ENCODE measurements at regions not wholly inside any gene's neighbourhood (a gene's known extent, or its start where the extent isn't known, plus 50 kb on each side); places are given as distances from the start of the nearest gene placed in this dataset.

DNA sequence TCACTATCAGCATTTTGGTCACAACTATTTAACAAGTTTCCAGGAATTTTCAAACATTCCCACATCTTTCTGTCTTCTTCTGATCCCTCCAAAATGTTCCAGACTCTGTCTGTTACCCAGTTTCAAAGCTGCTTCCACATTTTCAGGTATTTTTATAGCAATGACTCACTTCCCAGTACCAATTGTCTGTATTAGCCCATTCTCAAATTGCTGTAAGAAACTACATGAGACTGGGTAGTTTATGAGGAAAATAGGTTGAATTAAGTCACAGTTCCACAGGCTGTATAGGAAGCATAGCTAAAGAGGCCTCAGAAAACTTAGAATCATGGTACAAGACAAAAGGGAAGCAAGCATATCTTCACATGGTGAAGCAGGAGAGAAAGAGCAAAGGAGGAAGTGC lies 475.0 kb upstream of the PCDH7 start:
- TF ChIP-seq, protein P1, sequence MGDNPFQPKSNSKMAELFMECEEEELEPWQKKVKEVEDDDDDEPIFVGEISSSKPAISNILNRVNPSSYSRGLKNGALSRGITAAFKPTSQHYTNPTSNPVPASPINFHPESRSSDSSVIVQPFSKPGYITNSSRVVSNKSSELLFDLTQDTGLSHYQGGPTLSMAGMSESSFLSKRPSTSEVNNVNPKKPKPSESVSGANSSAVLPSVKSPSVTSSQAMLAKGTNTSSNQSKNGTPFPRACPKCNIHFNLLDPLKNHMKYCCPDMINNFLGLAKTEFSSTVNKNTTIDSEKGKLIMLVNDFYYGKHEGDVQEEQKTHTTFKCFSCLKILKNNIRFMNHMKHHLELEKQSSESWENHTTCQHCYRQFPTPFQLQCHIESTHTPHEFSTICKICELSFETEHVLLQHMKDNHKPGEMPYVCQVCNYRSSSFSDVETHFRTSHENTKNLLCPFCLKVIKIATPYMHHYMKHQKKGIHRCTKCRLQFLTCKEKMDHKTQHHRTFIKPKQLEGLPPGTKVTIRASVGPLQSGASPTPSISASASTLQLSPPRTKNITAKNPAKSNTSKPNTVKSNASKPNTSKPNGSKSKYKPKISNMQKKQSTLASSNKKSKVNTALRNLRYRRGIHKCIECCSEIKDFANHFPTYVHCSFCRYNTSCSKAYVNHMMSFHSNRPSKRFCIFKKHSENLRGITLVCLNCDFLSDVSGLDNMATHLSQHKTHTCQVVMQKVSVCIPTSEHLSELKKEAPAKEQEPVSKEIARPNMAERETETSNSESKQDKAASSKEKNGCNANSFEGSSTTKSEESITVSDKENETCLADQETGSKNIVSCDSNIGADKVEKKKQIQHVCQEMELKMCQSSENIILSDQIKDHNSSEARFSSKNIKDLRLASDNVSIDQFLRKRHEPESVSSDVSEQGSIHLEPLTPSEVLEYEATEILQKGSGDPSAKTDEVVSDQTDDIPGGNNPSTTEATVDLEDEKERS (tag by site-specific recombination; IDR thresholded peaks at IDR 0.05), result no peak
- TF ChIP-seq SCRT1 (tag by site-specific recombination; IDR thresholded peaks at IDR 0.05; ENCODE audit: borderline replicate concordance) (no peak), ZNF16 (tag by site-specific recombination; IDR thresholded peaks at IDR 0.05; ENCODE audit: low read depth) (no peak), BCL11A (tag by site-specific recombination; IDR thresholded peaks at IDR 0.05; ENCODE audit: low read depth) (no peak), KLF1 (tag by site-specific recombination; IDR thresholded peaks at IDR 0.05) (no peak)
- TF ChIP-seq, protein P2, sequence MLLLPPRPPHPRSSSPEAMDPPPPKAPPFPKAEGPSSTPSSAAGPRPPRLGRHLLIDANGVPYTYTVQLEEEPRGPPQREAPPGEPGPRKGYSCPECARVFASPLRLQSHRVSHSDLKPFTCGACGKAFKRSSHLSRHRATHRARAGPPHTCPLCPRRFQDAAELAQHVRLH (tag by site-specific recombination; IDR thresholded peaks at IDR 0.05), result no peak
- TF ChIP-seq, protein P3, sequence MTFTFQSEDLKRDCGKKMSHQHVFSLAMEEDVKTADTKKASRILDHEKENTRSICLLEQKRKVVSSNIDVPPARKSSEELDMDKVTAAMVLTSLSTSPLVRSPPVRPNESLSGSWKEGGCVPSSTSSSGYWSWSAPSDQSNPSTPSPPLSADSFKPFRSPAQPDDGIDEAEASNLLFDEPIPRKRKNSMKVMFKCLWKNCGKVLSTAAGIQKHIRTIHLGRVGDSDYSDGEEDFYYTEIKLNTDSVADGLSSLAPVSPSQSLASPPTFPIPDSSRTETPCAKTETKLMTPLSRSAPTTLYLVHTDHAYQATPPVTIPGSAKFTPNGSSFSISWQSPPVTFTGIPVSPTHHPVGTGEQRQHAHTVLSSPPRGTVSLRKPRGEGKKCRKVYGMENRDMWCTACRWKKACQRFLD (tag by site-specific recombination; IDR thresholded peaks at IDR 0.05), result no peak
- Histone ChIP-seq H3K27ac (ENCODE audit: extremely low read depth, low read depth, low read length) (no peak overlapping the region), H3K4me3 (ENCODE audit: low read depth, low read length) (no peak overlapping the region), H3K4me1 (ENCODE audit: control insufficient read depth, insufficient read depth, low read length) (no peaks in the 10 kb centered on the region), H3K36me3 (ENCODE audit: control insufficient read depth in 2 of 2, insufficient read depth in 1 of 2, low read length in 2 of 2) (no peaks in the 10 kb centered on the region), H3K9me3 (ENCODE audit: control insufficient read depth, insufficient read depth, low read depth, low read length) (no peaks in the 10 kb centered on the region)
- CTCF ChIA-PET, result no interaction called here
- POLR2A ChIA-PET, result no interaction called here

DNA sequence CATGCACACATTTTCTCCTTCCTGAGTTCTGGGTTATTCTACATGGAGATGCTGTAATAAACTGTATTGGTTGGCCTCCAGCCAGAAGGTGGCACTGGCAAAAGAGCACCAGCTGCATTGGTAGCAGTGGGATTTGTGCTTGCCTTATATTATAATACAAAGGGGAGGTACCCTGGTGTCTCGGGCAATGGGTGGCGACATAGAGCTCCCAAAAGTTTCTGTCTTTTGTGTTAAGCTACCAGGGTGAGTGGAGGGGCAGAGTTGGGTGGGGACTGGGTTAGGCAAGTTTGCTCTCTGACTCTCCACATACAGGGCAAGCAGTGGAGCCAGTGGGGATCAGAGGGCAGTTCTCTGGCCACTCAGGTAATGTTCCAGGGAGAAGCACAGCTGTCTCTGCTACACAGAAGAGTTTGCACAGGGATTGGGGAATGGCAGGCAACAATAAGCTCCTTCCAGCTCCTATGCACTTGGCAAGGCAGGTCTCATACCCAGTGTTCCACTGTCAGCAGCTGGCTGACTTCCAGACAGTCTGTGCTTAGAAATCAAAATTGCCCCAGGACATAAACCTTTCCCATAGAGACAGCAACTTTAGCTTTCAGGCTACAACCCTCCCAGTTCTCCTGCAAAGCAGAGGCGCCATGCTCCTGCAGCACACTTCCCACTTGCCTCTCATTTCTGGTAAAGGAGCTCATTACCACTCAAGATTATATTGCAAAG lies 463.9 kb upstream of the PCDH7 start:
- Histone ChIP-seq H3K4me1 (ENCODE audit: control insufficient read depth, insufficient read depth, low read length) (no peaks in the 10 kb centered on the region), H3K4me3 (ENCODE audit: low read depth, low read length) (no peak overlapping the region), H3K36me3 (ENCODE audit: control insufficient read depth in 2 of 2, insufficient read depth in 1 of 2, low read length in 2 of 2) (no peaks in the 10 kb centered on the region), H3K27ac (ENCODE audit: extremely low read depth, low read depth, low read length) (no peak overlapping the region), H3K9me3 (ENCODE audit: control insufficient read depth, insufficient read depth, low read depth, low read length) (no peaks in the 10 kb centered on the region)
- POLR2A ChIA-PET, result no interaction called here
- CTCF ChIA-PET, result interaction anchor here (1.0 kb wide), 1 partner anchor 458 kb away, joined by 3 read pairs; no protein-coding TSS in a partner anchor
- TF ChIP-seq GLIS1 (tag by site-specific recombination; IDR thresholded peaks at IDR 0.05) (no peak), ZNF239 (tag by site-specific recombination; IDR thresholded peaks at IDR 0.05) (no peak), ZNF664 (tag by site-specific recombination; IDR thresholded peaks at IDR 0.05) (no peak), ELK4 (IDR thresholded peaks at IDR 0.05; ENCODE audit: borderline replicate concordance, low read depth, low read length) (no peak), INSM2 (tag by site-specific recombination; IDR thresholded peaks at IDR 0.05) (no peak), ZNF843 (tag by site-specific recombination; IDR thresholded peaks at IDR 0.05) (no peak), MZF1 (tag by site-specific recombination; IDR thresholded peaks at IDR 0.05; ENCODE audit: borderline replicate concordance) (no peak), ZNF248 (tag by site-specific recombination; IDR thresholded peaks at IDR 0.05) (no peak), SCRT2 (tag by site-specific recombination; IDR thresholded peaks at IDR 0.05) (no peak), ZNF292 (tag by site-specific recombination; IDR thresholded peaks at IDR 0.05; ENCODE audit: borderline replicate concordance, low read depth) (no peak), REPIN1 (tag by site-specific recombination; IDR thresholded peaks at IDR 0.05; ENCODE audit: low read depth) (no peak), ZNF184 (tag by site-specific recombination; IDR thresholded peaks at IDR 0.05) (no peak), ZBTB49 (tag by site-specific recombination; IDR thresholded peaks at IDR 0.05; ENCODE audit: low read depth) (no peak), ZFHX2 (tag by site-specific recombination; conservative IDR thresholded peaks at IDR 0.05) (no peak)
- TF ChIP-seq, protein P4, sequence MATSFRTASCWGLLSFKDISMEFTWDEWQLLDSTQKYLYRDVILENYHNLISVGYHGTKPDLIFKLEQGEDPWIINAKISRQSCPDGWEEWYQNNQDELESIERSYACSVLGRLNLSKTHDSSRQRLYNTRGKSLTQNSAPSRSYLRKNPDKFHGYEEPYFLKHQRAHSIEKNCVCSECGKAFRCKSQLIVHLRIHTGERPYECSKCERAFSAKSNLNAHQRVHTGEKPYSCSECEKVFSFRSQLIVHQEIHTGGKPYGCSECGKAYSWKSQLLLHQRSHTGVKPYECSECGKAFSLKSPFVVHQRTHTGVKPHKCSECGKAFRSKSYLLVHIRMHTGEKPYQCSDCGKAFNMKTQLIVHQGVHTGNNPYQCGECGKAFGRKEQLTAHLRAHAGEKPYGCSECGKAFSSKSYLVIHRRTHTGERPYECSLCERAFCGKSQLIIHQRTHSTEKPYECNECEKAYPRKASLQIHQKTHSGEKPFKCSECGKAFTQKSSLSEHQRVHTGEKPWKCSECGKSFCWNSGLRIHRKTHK (tag by site-specific recombination; IDR thresholded peaks at IDR 0.05), result no peak
